ENCODE measurements at regions not wholly inside any gene's neighbourhood (a gene's known extent, or its start where the extent isn't known, plus 50 kb on each side); places are given as distances from the start of the nearest gene placed in this dataset.

GRCh38 chr5:167230414-167230813 lies 1061.0 kb upstream of the WWC1 start:
- TF ChIP-seq POLR2AphosphoS5 (IDR thresholded peaks at IDR 0.05; ENCODE audit: borderline replicate concordance, low read depth, low read length) (no peak), FOXP2 (optimal IDR thresholded peaks at IDR 0.05; ENCODE audit: control extremely low read depth, extremely low read length, insufficient read depth) (no peak)
